Endothelial cell of umbilical vein (primary cell): ENCODE measurements at regions not wholly inside any gene's neighbourhood (a gene's known extent, or its start where the extent isn't known, plus 50 kb on each side); places are given as distances from the start of the nearest gene placed in this dataset.

Source experiments
- BruUV-seq: library from RNA; stranded (reverse); fragments of 400-500 nt; replicated peaks from 2 replicates; lab custom pipeline; 2021; lab: Mats Ljungman, UMichigan
- CTCF ChIA-PET: fragments of 300-600, 350-600 bp; sonication (Branson Sonifier 250); formaldehyde crosslinking; loops from one replicate; lab custom pipeline; 2021; ENCODE audit warnings: antibody characterized with exemption, inconsistent platforms; lab: Charles Lee
- POLR2A ChIA-PET: fragments of 300-600, 350-600 bp; sonication (Branson Sonifier 250); formaldehyde crosslinking; loops from one replicate; lab custom pipeline; 2021; ENCODE audit warnings: antibody characterized with exemption, inconsistent platforms; lab: Charles Lee
- DNase-seq: peaks from one replicate; pipeline ENCODE4 v3.0.0-alpha.2; 2011; ENCODE audit warnings: low read depth, low spot score
- FAIRE-seq: peaks from 2 replicates; lab custom pipeline; 2011; peaks lifted over from hg19 to GRCh38; lab: Jason Lieb, UNC
- H2AFZ ChIP-seq: 2 replicates; pipeline ENCODE4 v1.6.0; 2012; ENCODE audit warnings: low read depth, low read length, control low read depth, inconsistent platforms
- H3K27ac ChIP-seq: 2 replicates; pipeline ENCODE4 v1.5.1; 2011; ENCODE audit warnings: low read depth, mild to moderate bottlenecking, control low read depth, low read length, moderate library complexity; ENCODE audit not compliant: insufficient read depth
- H3K27me3 ChIP-seq, 2 experiments: 2 replicates each; pipeline versions ENCODE4 v1.6.0 to v1.6.1; 2011; ENCODE audit warnings: low read length in 2 of 2, mixed read lengths in 1 of 2; ENCODE audit not compliant: control insufficient read depth in 2 of 2, insufficient read depth in 2 of 2
- H3K36me3 ChIP-seq, 2 experiments: 2 replicates in 1 of 2; 3 replicates in 1 of 2; pipeline ENCODE4 v1.5.1; 2011; ENCODE audit warnings: low read length in 2 of 2, mild to moderate bottlenecking in 1 of 2, moderate library complexity in 1 of 2; ENCODE audit not compliant: control insufficient read depth in 2 of 2, insufficient read depth in 2 of 2; ENCODE audit errors: extremely low read depth in 1 of 2
- H3K4me1 ChIP-seq: 3 replicates; pipeline ENCODE4 v1.5.1; 2011; ENCODE audit warnings: mild to moderate bottlenecking, low read length; ENCODE audit not compliant: control insufficient read depth, insufficient read depth; ENCODE audit errors: extremely low read depth
- H3K4me2 ChIP-seq: 2 replicates; pipeline ENCODE4 v1.6.1; 2011; ENCODE audit warnings: low read length, control low read depth, mixed read lengths; ENCODE audit not compliant: insufficient read depth
- H3K4me3 ChIP-seq, 3 experiments: fragments of 200-600 bp in 1 of 3; sonication (generic), shearing (Covaris generic) in 1 of 3; replicated peaks in 1 of 3; 2 replicates each; pipeline ENCODE4 v1.5.1; 2011 to 2016; ENCODE audit warnings: control low read depth in 3 of 3, low read length in 3 of 3, mild to moderate bottlenecking in 2 of 3, inconsistent platforms in 1 of 3, low read depth in 1 of 3, moderate library complexity in 1 of 3; ENCODE audit not compliant: insufficient read depth in 1 of 3
- H3K79me2 ChIP-seq: 2 replicates; pipeline ENCODE4 v1.6.0; 2012; ENCODE audit warnings: low read length, inconsistent platforms; ENCODE audit not compliant: control insufficient read depth, insufficient read depth
- H3K9ac ChIP-seq: replicated peaks from 2 replicates; pipeline ENCODE3; 2011; ENCODE audit warnings: low read length, control low read depth; ENCODE audit not compliant: insufficient read depth; ENCODE audit errors: extremely low read depth
- H3K9me1 ChIP-seq: replicated peaks from 3 replicates; pipeline ENCODE4 v1.6.0; 2011; ENCODE audit warnings: mild to moderate bottlenecking, low read length; ENCODE audit not compliant: control insufficient read depth, insufficient read depth; ENCODE audit errors: extremely low read depth
- H3K9me3 ChIP-seq: replicated peaks from 2 replicates; pipeline ENCODE4 v1.5.1; 2012; ENCODE audit warnings: low read length, inconsistent platforms; ENCODE audit not compliant: control insufficient read depth, insufficient read depth
- H4K20me1 ChIP-seq: replicated peaks from 2 replicates; pipeline ENCODE3; 2011; ENCODE audit warnings: mild to moderate bottlenecking, low read length; ENCODE audit not compliant: control insufficient read depth, insufficient read depth; ENCODE audit errors: extremely low read depth
- CTCF ChIP-seq, 2 donors: IDR thresholded peaks; 1 replicate in 1 of 2; 2 replicates in 1 of 2; pipeline ENCODE4 v1.5.1; 2011; ENCODE audit warnings: low read length in 2 of 2, mild to moderate bottlenecking in 2 of 2, moderate library complexity in 2 of 2, control low read depth in 1 of 2, inconsistent platforms in 1 of 2, low read depth in 1 of 2; ENCODE audit not compliant: insufficient read depth in 1 of 2; ENCODE audit errors: extremely low read depth in 1 of 2
- EZH2 ChIP-seq: IDR thresholded peaks from 2 replicates; pipeline ENCODE4 v1.6.1; 2012; ENCODE audit warnings: borderline replicate concordance, low read depth, mild to moderate bottlenecking, moderate library complexity, low read length, inconsistent platforms; ENCODE audit not compliant: severe bottlenecking
- FOS ChIP-seq: IDR thresholded peaks from 2 replicates; pipeline ENCODE4 v1.6.1; 2011; ENCODE audit warnings: mild to moderate bottlenecking, low read length, moderate library complexity, borderline replicate concordance; ENCODE audit not compliant: insufficient read depth
- GATA2 ChIP-seq: IDR thresholded peaks from 2 replicates; pipeline ENCODE4 v1.7.0; 2011; ENCODE audit warnings: low read depth, mild to moderate bottlenecking, moderate library complexity, mixed read lengths, low read length; ENCODE audit not compliant: insufficient read length, insufficient read depth
- JUN ChIP-seq: IDR thresholded peaks from 2 replicates; pipeline ENCODE4 v1.6.1; 2011; ENCODE audit warnings: borderline replicate concordance, low read depth; ENCODE audit not compliant: insufficient read length, insufficient read depth
- MAX ChIP-seq: IDR thresholded peaks from 2 replicates; pipeline ENCODE4 v1.6.1; 2011; ENCODE audit not compliant: insufficient read depth, insufficient read length
- MYC ChIP-seq: IDR thresholded peaks from one replicate; pipeline ENCODE4 v1.6.1; 2011; ENCODE audit warnings: mild to moderate bottlenecking, low read depth, low read length
- POLR2A ChIP-seq: IDR thresholded peaks from 2 replicates; pipeline ENCODE4 v1.6.1; 2012; ENCODE audit warnings: low read depth, mild to moderate bottlenecking, control low read depth, low read length
- POLR2AphosphoS5 ChIP-seq: IDR thresholded peaks from 2 replicates; pipeline ENCODE4 v1.6.1; 2012; ENCODE audit warnings: low read depth, mild to moderate bottlenecking, control low read depth, low read length, moderate library complexity; ENCODE audit not compliant: insufficient read depth
- dilution Hi-C: fragments of 300-500 bp; cut with MboI; formaldehyde crosslinking; loops from one replicate; pipeline ENCODE4 v1.15.0; 2019; ENCODE audit warnings: low sequenced_read_pairs; ENCODE audit not compliant: extremely low pct_ligation_motif_present
- intact Hi-C: fragments of 100-400 bp; cut with micrococcal nuclease; formaldehyde crosslinking; loops from one replicate; pipeline ENCODE4 v1.10.0; 2022

- intact Hi-C loops: no loop called here
- Histone ChIP-seq H3K4me3 (no peak overlapping the region), H3K27ac (no peak overlapping the region), H3K27me3 (no peaks in the 10 kb centered on the region), H3K9me1 (no peaks in the 10 kb centered on the region), H3K36me3 (no peaks in the 10 kb centered on the region), H3K4me2 (no peak overlapping the region), H3K79me2 (no peaks in the 10 kb centered on the region), H4K20me1 (no peaks in the 10 kb centered on the region), H3K9me3 (no peaks in the 10 kb centered on the region), H2AFZ (no peak overlapping the region), H3K4me1 (peaks cover 5% of the 10 kb centered on the region), H3K9ac (no peak overlapping the region)
- TF ChIP-seq MAX: no peak
- TF ChIP-seq FOS: no peak
- TF ChIP-seq CTCF (IDR thresholded peaks at IDR 0.05; ENCODE audit: extremely low read depth in 1 of 2, insufficient read depth in 1 of 2, low read depth in 1 of 2, low read length in 2 of 2): no peak
- no peak for TF ChIP-seq MYC
- no peak for TF ChIP-seq EZH2
- CTCF ChIA-PET: no interaction called here
- DNase-seq (no peak), FAIRE-seq (no peak)
- POLR2A ChIA-PET: no interaction called here
- dilution Hi-C loops: no loop called here
- no TSS peak for BruUV-seq
These were observed 58.4 kb upstream of the PNPLA4 start for GRCh38 chrX:7985568-7985967.

GRCh38 chrX:7983581-7983980, 56.4 kb upstream of the PNPLA4 start:
- Histone ChIP-seq H3K4me2 (no peak overlapping the region), H3K27me3 (no peaks in the 10 kb centered on the region), H3K9ac (no peak overlapping the region), H3K4me3 (no peak overlapping the region), H3K36me3 (no peaks in the 10 kb centered on the region), H3K9me3 (no peaks in the 10 kb centered on the region), H3K4me1 (peaks cover 5% of the 10 kb centered on the region), H3K9me1 (no peaks in the 10 kb centered on the region), H4K20me1 (no peaks in the 10 kb centered on the region), H3K27ac (no peak overlapping the region), H3K79me2 (no peaks in the 10 kb centered on the region), H2AFZ (no peak overlapping the region)
- FAIRE-seq (no peak), DNase-seq (no peak)
- no TSS peak for BruUV-seq
- dilution Hi-C loops (no loop called here), intact Hi-C loops (no loop called here)
- POLR2A ChIA-PET: no interaction called here
- CTCF ChIA-PET: no interaction called here
- no peak for TF ChIP-seq FOS
- TF ChIP-seq MAX: no peak
- no peak for TF ChIP-seq EZH2
- no peak for TF ChIP-seq POLR2A
- TF ChIP-seq JUN: no peak
- TF ChIP-seq GATA2: no peak
- no peak for TF ChIP-seq CTCF (IDR thresholded peaks at IDR 0.05; ENCODE audit: extremely low read depth in 1 of 2, insufficient read depth in 1 of 2, low read depth in 1 of 2, low read length in 2 of 2)
- TF ChIP-seq POLR2AphosphoS5: no peak
- no peak for TF ChIP-seq MYC
